Smooth muscle cell (in vitro differentiated cells): ENCODE measurements at regions not wholly inside any gene's neighbourhood (a gene's known extent, or its start where the extent isn't known, plus 50 kb on each side); places are given as distances from the start of the nearest gene placed in this dataset.

Experiments
- DNase-seq: peaks from one replicate; lab custom pipeline; 2025; ENCODE audit not compliant: unreplicated experiment; lab: John Stamatoyannopoulos, UW
- H2AFZ ChIP-seq: fragments of 200-600 bp; sonication (generic); 2 replicates; pipeline ENCODE4 v1.6.0; 2016; ENCODE audit warnings: antibody characterized with exemption, low read depth, mild to moderate bottlenecking
- H3F3A ChIP-seq: fragments of 200-600 bp; sonication (generic); 2 replicates; pipeline ENCODE4 v1.6.0; 2017; ENCODE audit warnings: antibody characterized with exemption, low read depth
- H3K27ac ChIP-seq: fragments of 200-600 bp; sonication (generic); 2 replicates; pipeline ENCODE4 v1.5.1; 2016; ENCODE audit warnings: low read depth, mild to moderate bottlenecking
- H3K27me3 ChIP-seq: fragments of 200-600 bp; sonication (generic); 2 replicates; pipeline ENCODE4 v1.6.1; 2016; ENCODE audit warnings: low read depth, mild to moderate bottlenecking
- H3K36me3 ChIP-seq: fragments of 200-600 bp; sonication (generic); 2 replicates; pipeline ENCODE4 v1.5.1; 2016; ENCODE audit warnings: low read depth
- H3K4me1 ChIP-seq: fragments of 200-600 bp; sonication (generic); 2 replicates; pipeline ENCODE4 v1.5.1; 2016; ENCODE audit warnings: low read depth
- H3K4me2 ChIP-seq: fragments of 200-600 bp; sonication (generic); 2 replicates; pipeline ENCODE4 v1.6.0; 2016; ENCODE audit warnings: mild to moderate bottlenecking
- H3K4me3 ChIP-seq: fragments of 200-600 bp; sonication (generic); 2 replicates; pipeline ENCODE4 v1.5.1; 2016; ENCODE audit warnings: mild to moderate bottlenecking
- H3K79me2 ChIP-seq: fragments of 200-600 bp; sonication (generic); 2 replicates; pipeline ENCODE4 v1.6.0; 2016; ENCODE audit warnings: low read depth, mild to moderate bottlenecking
- H3K9ac ChIP-seq: fragments of 200-600 bp; sonication (generic); 2 replicates; pipeline ENCODE4 v1.6.0; 2016; ENCODE audit warnings: low read depth
- H3K9me3 ChIP-seq: fragments of 200-600 bp; sonication (generic); replicated peaks from 2 replicates; pipeline ENCODE4 v1.5.1; 2016; ENCODE audit warnings: low read depth
- H4K20me1 ChIP-seq: fragments of 200-600 bp; sonication (generic); 2 replicates; pipeline ENCODE4 v1.6.0; 2016; ENCODE audit warnings: low read depth
- CTCF ChIP-seq: fragments of 200-600 bp; sonication (generic); IDR thresholded peaks from 2 replicates; pipeline ENCODE4 v1.5.1; 2017; ENCODE audit warnings: borderline replicate concordance, mild to moderate bottlenecking, antibody characterized with exemption; ENCODE audit not compliant: insufficient read depth, poor library complexity, severe bottlenecking
- WGBS: methylation state at CpG from one replicate; pipeline ENCODE4 v1.1.7; 2016; ENCODE audit warnings: low lambda C conversion rate; 5-methylcytosine and 5-hydroxymethylcytosine counted together

- Histone ChIP-seq H3K36me3 (no peaks in the 10 kb centered on the region), H3F3A (no peaks in the 10 kb centered on the region), H3K79me2 (no peaks in the 10 kb centered on the region), H3K4me2 (no peak overlapping the region), H3K27ac (no peak overlapping the region), H3K4me3 (no peak overlapping the region), H4K20me1 (no peaks in the 10 kb centered on the region), H3K9ac (no peak overlapping the region), H2AFZ (no peak overlapping the region), H3K9me3 (no peaks in the 10 kb centered on the region), H3K27me3 (no peaks in the 10 kb centered on the region), H3K4me1 (no peaks in the 10 kb centered on the region)
- no peak for DNase-seq
- TF ChIP-seq CTCF: no peak
- WGBS: 60% methylated on average over 2 of the region's 2 CpGs
Observed at GRCh38 chr12:25843976-25844375, 114.5 kb upstream of the RASSF8 start.

GRCh38 chr12:25845415-25845814, 113.1 kb upstream of the RASSF8 start:
- H3K27me3 ChIP-seq: no peaks in the 10 kb centered on the region
- no peaks in the 10 kb centered on the region for H3F3A ChIP-seq
- H3K9me3 ChIP-seq: no peaks in the 10 kb centered on the region
- no peak for TF ChIP-seq CTCF
- no peak for DNase-seq
- H3K4me1 ChIP-seq: no peaks in the 10 kb centered on the region
- H3K79me2 ChIP-seq: no peaks in the 10 kb centered on the region
- no peak overlapping the region for H3K9ac ChIP-seq
- no peak overlapping the region for H3K4me2 ChIP-seq
- no peak overlapping the region for H2AFZ ChIP-seq
- H4K20me1 ChIP-seq: no peaks in the 10 kb centered on the region
- no peak overlapping the region for H3K4me3 ChIP-seq
- no peak overlapping the region for H3K27ac ChIP-seq
- no peaks in the 10 kb centered on the region for H3K36me3 ChIP-seq
- WGBS: 95% methylated on average over 3 of the region's 3 CpGs

- DNase-seq: no peak
Observed at GRCh38 chr12:25852792-25853191, 105.7 kb upstream of the RASSF8 start.

More at GRCh38 chr12:25852792-25853191, 105.7 kb upstream of the RASSF8 start:
- H3K4me2 ChIP-seq: peak overlapping the region; percentile 33
- H3K4me1 ChIP-seq: no peaks in the 10 kb centered on the region
- no peaks in the 10 kb centered on the region for H4K20me1 ChIP-seq
- no peak overlapping the region for H3K27ac ChIP-seq
- TF ChIP-seq CTCF: no peak
- no peak overlapping the region for H3K9ac ChIP-seq
- H3K79me2 ChIP-seq: no peaks in the 10 kb centered on the region
- no peaks in the 10 kb centered on the region for H3K36me3 ChIP-seq
- no peak overlapping the region for H2AFZ ChIP-seq
- H3K27me3 ChIP-seq: no peaks in the 10 kb centered on the region
- no peaks in the 10 kb centered on the region for H3K9me3 ChIP-seq
- H3F3A ChIP-seq: no peaks in the 10 kb centered on the region
- no peak overlapping the region for H3K4me3 ChIP-seq
